ENCODE measurements at regions not wholly inside any gene's neighbourhood (a gene's known extent, or its start where the extent isn't known, plus 50 kb on each side); places are given as distances from the start of the nearest gene placed in this dataset.
"Not testable (repeated sequence)": the region's sequence is repeated elsewhere in the genome, so short reads cannot be mapped to it uniquely, and the experiment has no call there.

- not testable (repeated sequence) for DNase-seq
Observed at GRCh38 chr5:145446875-145447274, 388.3 kb downstream of the PRELID2 start.

GRCh38 chr5:145446412-145446811, 388.7 kb downstream of the PRELID2 start:
- no peak for DNase-seq

DNA sequence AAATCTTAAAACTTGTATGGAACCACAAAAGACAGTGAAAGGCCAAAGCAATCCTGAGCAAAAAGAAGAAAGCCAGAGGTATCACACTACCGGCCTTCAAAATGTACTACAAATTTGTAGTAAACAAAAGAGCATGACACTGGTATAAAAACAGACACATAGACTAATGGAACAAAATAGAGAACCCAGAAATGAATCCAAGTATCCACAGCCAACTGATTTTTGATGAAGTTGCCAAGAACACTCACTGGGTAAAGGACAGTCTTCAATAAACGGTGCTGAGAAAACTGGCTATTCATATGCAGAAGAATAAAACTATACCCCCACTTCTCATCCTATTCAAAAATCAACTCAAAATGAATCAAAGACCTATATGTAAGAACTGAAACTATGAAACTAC, 390.1 kb downstream of the PRELID2 start:
- DNase-seq, result no peak

- no peak for DNase-seq
Observed at GRCh38 chr5:145443964-145444363, 391.2 kb downstream of the PRELID2 start.

- no peak for DNase-seq
Observed at GRCh38 chr5:145443366-145443765, 391.8 kb downstream of the PRELID2 start.

DNA sequence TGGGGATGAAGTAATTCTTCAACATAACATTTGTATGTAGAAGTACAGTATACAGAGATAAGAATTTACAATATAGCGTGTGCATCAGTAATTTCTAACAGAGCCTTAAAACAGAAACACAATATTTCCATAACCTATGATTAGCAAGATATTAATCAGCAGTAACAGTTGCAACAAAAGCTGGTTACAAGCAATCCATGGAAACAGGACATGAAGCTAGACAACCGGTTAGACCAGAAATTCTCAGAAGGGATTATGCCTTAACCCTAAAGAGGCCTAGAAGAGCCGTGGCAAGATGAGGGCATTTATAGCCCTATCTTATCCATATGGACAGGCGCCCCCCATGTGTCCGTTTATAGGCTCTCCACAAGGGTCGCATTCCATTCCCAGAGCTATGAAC, 392.5 kb downstream of the PRELID2 start:
- DNase-seq, result not testable (repeated sequence)

DNA sequence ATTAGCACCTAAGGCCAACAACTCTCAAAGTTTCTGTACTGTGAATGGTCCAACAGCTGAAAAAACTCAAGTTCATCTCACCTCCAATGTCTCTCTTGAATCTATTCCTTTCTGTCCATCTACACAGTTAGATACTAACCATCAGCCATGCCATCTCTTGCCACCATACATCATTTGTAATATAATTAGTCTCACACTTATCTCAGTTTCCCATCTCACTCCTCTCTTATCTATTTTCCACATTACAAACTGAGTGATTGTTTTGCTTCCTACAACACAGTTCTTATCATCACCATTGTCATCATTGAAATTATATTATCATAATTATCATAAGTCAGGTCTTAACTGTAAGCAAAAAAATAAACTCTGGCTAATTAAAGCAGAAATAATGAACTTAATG, 393.9 kb downstream of the PRELID2 start:
- no peak for DNase-seq

GRCh38 chr5:145437627-145438026, 397.5 kb downstream of the PRELID2 start:
- no peak for DNase-seq

GRCh38 chr5:145433077-145433476, 402.1 kb downstream of the PRELID2 start:
- DNase-seq, result no peak

DNA sequence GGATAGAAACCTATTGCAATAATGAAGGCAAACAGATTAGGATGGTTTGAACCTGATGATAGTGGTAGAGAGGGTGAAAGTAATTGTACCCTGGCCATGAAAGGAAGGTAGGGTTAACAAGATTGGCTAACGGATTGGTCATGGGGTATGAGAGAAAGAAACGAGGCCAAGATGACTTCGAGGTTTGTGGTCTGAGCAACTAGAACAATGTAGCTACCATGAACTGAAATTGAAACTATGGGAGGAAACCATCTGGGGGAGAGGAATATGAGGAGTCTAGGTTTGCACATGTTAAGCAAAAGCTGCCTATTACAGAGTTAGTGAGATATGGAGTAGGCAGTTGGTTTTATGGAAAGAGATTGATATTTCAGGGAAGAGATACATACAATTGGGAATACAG, 406.0 kb downstream of the PRELID2 start:
- no peak for DNase-seq

DNA sequence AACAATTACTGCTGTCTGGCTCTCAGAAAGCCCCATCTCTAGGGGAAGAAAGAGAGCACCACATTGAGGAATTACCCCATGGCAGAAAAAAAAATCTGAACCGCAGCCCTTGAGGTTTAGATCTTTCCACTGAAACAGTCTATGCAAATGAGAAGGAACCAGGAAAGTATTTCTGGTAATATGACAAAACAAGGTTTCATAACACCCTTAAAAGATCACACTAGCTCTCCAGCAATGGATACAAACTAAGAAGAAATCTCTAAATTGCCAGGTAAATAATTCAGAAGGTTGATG, 427.1 kb downstream of the PRELID2 start:
- DNase-seq, result no peak

- no peak for DNase-seq
Observed at GRCh38 chr5:145407300-145408047, 427.7 kb downstream of the PRELID2 start.

GRCh38 chr5:145403992-145404391, 431.1 kb downstream of the PRELID2 start:
- DNase-seq, result no peak

DNA sequence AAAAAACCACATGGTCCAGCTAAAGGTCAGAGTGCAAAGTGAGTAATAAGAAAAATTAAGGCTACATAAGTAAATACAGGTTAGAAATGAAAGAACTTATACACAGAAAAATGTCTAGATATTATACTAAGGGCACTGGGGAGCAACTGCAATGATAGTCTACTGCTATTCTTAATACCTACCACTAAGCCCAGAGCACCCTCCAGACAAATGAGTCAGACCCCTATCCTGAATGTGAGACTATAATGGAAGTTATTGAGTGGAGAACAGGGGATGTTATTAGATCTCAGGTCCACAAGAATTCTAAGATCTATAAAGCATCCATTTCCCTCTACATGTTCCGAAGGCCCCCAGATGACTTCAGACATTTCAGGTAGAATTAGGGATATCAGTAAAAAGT, 438.3 kb downstream of the PRELID2 start:
- no peak for DNase-seq

- DNase-seq, result not testable (repeated sequence)
Observed at GRCh38 chr5:145395151-145395550, 440.0 kb downstream of the PRELID2 start.

DNA sequence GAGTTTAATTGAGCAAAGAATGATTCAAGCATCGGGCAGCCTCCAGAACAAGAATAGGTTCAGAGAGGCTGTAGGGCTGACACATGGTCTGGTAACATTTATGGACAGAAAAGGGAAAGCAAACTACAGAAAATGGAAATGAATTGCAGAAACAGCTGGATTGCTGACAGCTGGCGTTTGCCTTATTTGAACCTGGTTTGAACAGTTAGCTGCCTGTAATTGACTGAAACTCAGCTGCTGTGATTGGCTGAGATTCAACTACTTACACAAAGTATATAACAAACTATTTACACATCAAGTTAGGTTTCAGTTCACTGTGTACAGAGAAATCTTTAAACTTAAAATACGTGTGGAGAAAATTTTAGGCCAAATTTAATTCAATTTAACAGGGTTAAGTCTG, 441.7 kb downstream of the PRELID2 start:
- no peak for DNase-seq

DNA sequence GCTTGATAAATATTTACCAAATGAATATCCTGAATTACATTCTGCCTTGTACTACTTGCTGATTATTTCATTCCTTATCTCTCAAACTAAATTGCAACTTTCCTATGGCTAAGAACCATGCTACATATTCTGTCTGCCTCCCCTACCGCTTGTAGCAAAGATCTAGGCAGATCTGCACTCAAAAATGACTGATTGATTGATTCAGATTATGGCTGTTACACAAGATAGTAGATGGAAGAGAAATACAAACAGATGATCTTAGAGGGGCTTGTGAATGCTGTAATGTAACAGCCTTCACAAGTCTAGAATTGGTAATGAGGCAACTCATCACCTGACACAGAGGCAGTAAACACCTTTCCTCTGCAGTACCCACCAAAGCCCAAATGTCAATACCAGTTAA, 446.1 kb downstream of the PRELID2 start:
- no peak for DNase-seq

DNA sequence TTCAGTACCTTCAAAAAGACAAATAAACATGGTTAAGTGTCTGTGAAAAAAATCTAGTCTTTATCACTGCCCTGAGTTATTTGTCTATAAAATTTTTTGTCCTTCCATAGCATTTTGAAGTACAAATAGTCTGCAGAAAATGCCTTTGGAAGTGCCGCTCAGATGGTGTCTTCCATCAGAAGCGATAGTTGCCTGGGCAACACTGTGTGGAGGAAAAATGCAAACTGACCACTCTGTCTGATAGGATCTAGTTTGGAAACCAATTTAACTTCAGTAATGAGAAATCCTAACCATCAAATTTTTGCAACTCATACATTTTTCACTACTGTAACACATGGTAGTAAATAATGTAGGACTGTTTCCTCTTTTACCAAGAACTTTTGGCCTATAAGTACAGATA, 449.9 kb downstream of the PRELID2 start:
- DNase-seq, result no peak

- DNase-seq, result no peak
Observed at GRCh38 chr5:145378226-145378625, 456.9 kb downstream of the PRELID2 start.

- DNase-seq, result no peak
Observed at GRCh38 chr5:145375521-145375920, 459.6 kb downstream of the PRELID2 start.

GRCh38 chr5:145365464-145365863, 469.7 kb downstream of the PRELID2 start:
- no peak for DNase-seq

- DNase-seq, result no peak
Observed at GRCh38 chr5:145362266-145362665, 472.9 kb downstream of the PRELID2 start.

GRCh38 chr5:145360936-145361335, 474.2 kb downstream of the PRELID2 start:
- no peak for DNase-seq

DNA sequence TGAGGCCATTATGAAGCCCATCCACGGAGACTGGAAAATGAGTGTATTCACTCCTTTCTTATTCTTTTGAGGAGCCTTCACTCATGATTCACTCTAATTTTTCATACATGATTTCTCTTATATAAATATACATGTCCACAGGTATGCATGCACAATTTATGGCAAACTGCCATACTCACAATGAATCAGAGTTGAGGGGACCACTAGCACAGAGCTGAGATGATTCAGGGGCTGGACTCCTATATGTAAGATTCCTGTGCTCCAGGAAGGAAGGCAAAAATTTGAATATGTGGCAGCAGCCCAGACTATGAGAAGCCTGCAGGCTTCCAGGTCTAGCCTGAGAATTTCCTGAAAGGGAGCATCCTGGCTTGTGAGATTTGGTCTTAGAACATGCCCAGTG, 484.6 kb downstream of the PRELID2 start:
- DNase-seq, result no peak

DNA sequence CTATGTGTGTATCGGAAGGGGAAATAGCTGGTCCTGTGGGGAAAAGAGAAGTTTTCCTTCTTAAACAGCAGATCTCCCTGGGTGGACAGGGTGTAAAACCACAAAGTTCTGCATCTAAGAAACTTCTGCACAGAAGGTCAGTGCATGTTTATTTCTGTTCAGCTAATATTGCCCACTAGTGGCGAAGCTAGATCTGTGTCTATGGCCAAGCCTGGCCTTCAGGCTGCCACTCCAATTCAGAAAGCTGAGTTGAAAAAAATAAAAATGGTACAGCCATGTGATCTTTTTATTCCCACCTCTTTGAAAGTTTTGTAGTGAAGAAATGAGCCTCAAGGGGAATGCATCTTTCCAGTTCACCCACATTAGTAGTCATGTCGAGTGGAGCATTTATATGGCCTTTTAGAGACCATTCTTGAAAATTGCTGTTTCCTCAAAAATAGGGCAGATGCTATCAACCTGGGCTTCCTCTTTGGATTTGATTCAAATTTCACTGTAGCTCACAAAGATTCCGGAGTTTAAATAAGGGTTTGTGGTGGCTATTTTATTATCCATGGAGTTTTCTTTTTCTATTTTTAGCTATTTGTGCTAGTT, 488.0 kb downstream of the PRELID2 start:
- no peak for DNase-seq

Measured in CD4-positive, alpha-beta T cell treated with Interleukin-4 for 4 hours (primary cell).